ENCODE measurements at regions not wholly inside any gene's neighbourhood (a gene's known extent, or its start where the extent isn't known, plus 50 kb on each side); places are given as distances from the start of the nearest gene placed in this dataset.
"Not testable (repeated sequence)": the region's sequence is repeated elsewhere in the genome, so short reads cannot be mapped to it uniquely, and the experiment has no call there.

- Histone ChIP-seq H3K36me3 (replicated peaks) (no peaks in the 10 kb centered on the region), H3K4me3 (ENCODE audit: low read depth, low read length) (no peak overlapping the region), H3K27me3 (replicated peaks) (no peaks in the 10 kb centered on the region), H3K27ac (no peak overlapping the region)
- DNase-seq = no peak
- no peak for TF ChIP-seq CTCF (IDR thresholded peaks at IDR 0.05; ENCODE audit: low read depth, low read length, missing control alignments)
- in situ Hi-C loops (cut with HindIII; ENCODE audit: low pct_ligation_motif_present, low sequenced_read_pairs) = no loop called here
Observed at GRCh38 chr5:101338226-101338625, 435.1 kb upstream of the ST8SIA4 start.

- in situ Hi-C loops (cut with HindIII; ENCODE audit: low pct_ligation_motif_present, low sequenced_read_pairs) = no loop called here
- TF ChIP-seq CTCF (IDR thresholded peaks at IDR 0.05; ENCODE audit: low read depth, low read length, missing control alignments) = no peak
- Histone ChIP-seq H3K36me3 (replicated peaks) (no peaks in the 10 kb centered on the region), H3K4me3 (ENCODE audit: low read depth, low read length) (no peak overlapping the region), H3K27ac (no peak overlapping the region), H3K27me3 (replicated peaks) (no peaks in the 10 kb centered on the region)
- no peak for DNase-seq
Observed at GRCh38 chr5:101327816-101328215, 424.7 kb upstream of the ST8SIA4 start.

- no peak overlapping the region for H3K27ac ChIP-seq
- H3K4me3 ChIP-seq (ENCODE audit: low read depth, low read length) = no peak overlapping the region
- in situ Hi-C loops (cut with HindIII; ENCODE audit: low pct_ligation_motif_present, low sequenced_read_pairs) = no loop called here
- DNase-seq = no peak
- H3K36me3 ChIP-seq (replicated peaks) = no peaks in the 10 kb centered on the region
- no peaks in the 10 kb centered on the region for H3K27me3 ChIP-seq (replicated peaks)
- no peak for TF ChIP-seq CTCF (IDR thresholded peaks at IDR 0.05; ENCODE audit: low read depth, low read length, missing control alignments)
Observed at GRCh38 chr5:101326766-101327165, 423.7 kb upstream of the ST8SIA4 start.

- H3K27ac ChIP-seq; H3K4me3 ChIP-seq (ENCODE audit: low read depth, low read length); H3K36me3 ChIP-seq (replicated peaks); in situ Hi-C loops (cut with HindIII; ENCODE audit: low pct_ligation_motif_present, low sequenced_read_pairs); H3K27me3 ChIP-seq (replicated peaks); DNase-seq: not testable (repeated sequence)
Observed at GRCh38 chr5:101316401-101316800, 413.3 kb upstream of the ST8SIA4 start.

- no peak overlapping the region for H3K27ac ChIP-seq
- no peaks in the 10 kb centered on the region for H3K27me3 ChIP-seq (replicated peaks)
- no peak for DNase-seq
- H3K36me3 ChIP-seq (replicated peaks) = no peaks in the 10 kb centered on the region
- in situ Hi-C loops (cut with HindIII; ENCODE audit: low pct_ligation_motif_present, low sequenced_read_pairs) = no loop called here
- no peak for TF ChIP-seq CTCF (IDR thresholded peaks at IDR 0.05; ENCODE audit: low read depth, low read length, missing control alignments)
- no peak overlapping the region for H3K4me3 ChIP-seq (ENCODE audit: low read depth, low read length)
Observed at GRCh38 chr5:101306391-101307137, 403.5 kb upstream of the ST8SIA4 start.

- no peak for TF ChIP-seq CTCF (IDR thresholded peaks at IDR 0.05; ENCODE audit: low read depth, low read length, missing control alignments)
- H3K36me3 ChIP-seq (replicated peaks) = no peaks in the 10 kb centered on the region
- no peaks in the 10 kb centered on the region for H3K27me3 ChIP-seq (replicated peaks)
- in situ Hi-C loops (cut with HindIII; ENCODE audit: low pct_ligation_motif_present, low sequenced_read_pairs) = no loop called here
- H3K27ac ChIP-seq = no peak overlapping the region
- H3K4me3 ChIP-seq (ENCODE audit: low read depth, low read length) = no peak overlapping the region
- no peak for DNase-seq
Observed at GRCh38 chr5:101296477-101296876, 393.4 kb upstream of the ST8SIA4 start.
